A673 (cell line): ENCODE measurements at regions not wholly inside any gene's neighbourhood (a gene's known extent, or its start where the extent isn't known, plus 50 kb on each side); places are given as distances from the start of the nearest gene placed in this dataset.

Source experiments
- EZH2 ChIP-seq: fragments of 200-600 bp; sonication (generic); IDR thresholded peaks from 2 replicates; pipeline ENCODE4 v1.6.1; 2017; ENCODE audit warnings: borderline replicate concordance, low read depth, mild to moderate bottlenecking, mixed read lengths, antibody characterized with exemption, low read length; ENCODE audit not compliant: poor library complexity, severe bottlenecking
- TF ChIP-seq, protein P1 (sequence below): fragments of 300-800, 200-600 bp; sonication (generic); conservative IDR thresholded peaks from 2 replicates; pipeline ENCODE4 v1.5.1; 2017; ENCODE audit warnings: low read depth, mild to moderate bottlenecking, antibody characterized with exemption, low read length, moderate library complexity, mixed read lengths

DNA sequence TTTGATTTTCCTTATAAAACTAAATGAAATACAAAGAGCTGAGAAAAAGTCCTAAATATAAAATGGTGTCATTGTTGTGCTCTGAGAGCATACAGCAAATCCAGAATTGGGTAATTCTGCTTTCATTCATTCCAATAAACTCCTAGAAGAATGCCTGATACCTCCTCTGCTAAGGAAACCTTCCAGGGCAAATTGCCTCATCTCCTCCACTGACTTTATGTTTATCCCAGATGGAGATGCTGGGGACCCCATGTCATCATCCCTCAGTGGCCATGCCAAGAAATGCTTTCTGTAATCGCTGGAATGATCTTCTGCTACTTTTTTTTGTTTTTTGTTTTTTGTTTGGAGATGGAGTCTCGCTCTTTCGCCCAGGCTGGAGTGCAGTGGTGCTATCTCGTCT is 119.3 kb upstream of the PRKCQ start:
- TF ChIP-seq, protein P1, sequence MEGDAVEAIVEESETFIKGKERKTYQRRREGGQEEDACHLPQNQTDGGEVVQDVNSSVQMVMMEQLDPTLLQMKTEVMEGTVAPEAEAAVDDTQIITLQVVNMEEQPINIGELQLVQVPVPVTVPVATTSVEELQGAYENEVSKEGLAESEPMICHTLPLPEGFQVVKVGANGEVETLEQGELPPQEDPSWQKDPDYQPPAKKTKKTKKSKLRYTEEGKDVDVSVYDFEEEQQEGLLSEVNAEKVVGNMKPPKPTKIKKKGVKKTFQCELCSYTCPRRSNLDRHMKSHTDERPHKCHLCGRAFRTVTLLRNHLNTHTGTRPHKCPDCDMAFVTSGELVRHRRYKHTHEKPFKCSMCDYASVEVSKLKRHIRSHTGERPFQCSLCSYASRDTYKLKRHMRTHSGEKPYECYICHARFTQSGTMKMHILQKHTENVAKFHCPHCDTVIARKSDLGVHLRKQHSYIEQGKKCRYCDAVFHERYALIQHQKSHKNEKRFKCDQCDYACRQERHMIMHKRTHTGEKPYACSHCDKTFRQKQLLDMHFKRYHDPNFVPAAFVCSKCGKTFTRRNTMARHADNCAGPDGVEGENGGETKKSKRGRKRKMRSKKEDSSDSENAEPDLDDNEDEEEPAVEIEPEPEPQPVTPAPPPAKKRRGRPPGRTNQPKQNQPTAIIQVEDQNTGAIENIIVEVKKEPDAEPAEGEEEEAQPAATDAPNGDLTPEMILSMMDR: no peak
- no peak for TF ChIP-seq EZH2
